Mammary epithelial cell (primary cell): ENCODE measurements at regions not wholly inside any gene's neighbourhood (a gene's known extent, or its start where the extent isn't known, plus 50 kb on each side); places are given as distances from the start of the nearest gene placed in this dataset.

Experiments used
- EZH2 ChIP-seq: IDR thresholded peaks from 2 replicates; pipeline ENCODE4 v1.6.1; 2012; ENCODE audit warnings: low read length, inconsistent platforms, borderline replicate concordance
- TF ChIP-seq, protein P1 (sequence below), 2 donors: IDR thresholded peaks in 1 of 2; conservative IDR thresholded peaks in 1 of 2; 2 replicates each; pipeline ENCODE4 v1.5.1; 2011 to 2012; ENCODE audit warnings: inconsistent platforms in 2 of 2, low read length in 2 of 2, mild to moderate bottlenecking in 2 of 2, control low read depth in 1 of 2, low read depth in 1 of 2; ENCODE audit not compliant: insufficient read depth in 1 of 2; ENCODE audit errors: extremely low read depth in 1 of 2

- TF ChIP-seq, protein P1, sequence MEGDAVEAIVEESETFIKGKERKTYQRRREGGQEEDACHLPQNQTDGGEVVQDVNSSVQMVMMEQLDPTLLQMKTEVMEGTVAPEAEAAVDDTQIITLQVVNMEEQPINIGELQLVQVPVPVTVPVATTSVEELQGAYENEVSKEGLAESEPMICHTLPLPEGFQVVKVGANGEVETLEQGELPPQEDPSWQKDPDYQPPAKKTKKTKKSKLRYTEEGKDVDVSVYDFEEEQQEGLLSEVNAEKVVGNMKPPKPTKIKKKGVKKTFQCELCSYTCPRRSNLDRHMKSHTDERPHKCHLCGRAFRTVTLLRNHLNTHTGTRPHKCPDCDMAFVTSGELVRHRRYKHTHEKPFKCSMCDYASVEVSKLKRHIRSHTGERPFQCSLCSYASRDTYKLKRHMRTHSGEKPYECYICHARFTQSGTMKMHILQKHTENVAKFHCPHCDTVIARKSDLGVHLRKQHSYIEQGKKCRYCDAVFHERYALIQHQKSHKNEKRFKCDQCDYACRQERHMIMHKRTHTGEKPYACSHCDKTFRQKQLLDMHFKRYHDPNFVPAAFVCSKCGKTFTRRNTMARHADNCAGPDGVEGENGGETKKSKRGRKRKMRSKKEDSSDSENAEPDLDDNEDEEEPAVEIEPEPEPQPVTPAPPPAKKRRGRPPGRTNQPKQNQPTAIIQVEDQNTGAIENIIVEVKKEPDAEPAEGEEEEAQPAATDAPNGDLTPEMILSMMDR (conservative IDR thresholded peaks at IDR 0.05 in 1 of 2, IDR thresholded peaks at IDR 0.05 in 1 of 2; ENCODE audit: extremely low read depth in 1 of 2, insufficient read depth in 1 of 2, low read depth in 1 of 2, low read length in 2 of 2): no peak
- TF ChIP-seq EZH2: no peak
These were observed 723.7 kb downstream of the SORCS1 start for GRCh38 chr10:106440767-106441166.
